IPS-18c (cell line): ENCODE measurements at regions not wholly inside any gene's neighbourhood (a gene's known extent, or its start where the extent isn't known, plus 50 kb on each side); places are given as distances from the start of the nearest gene placed in this dataset.
"Not testable (repeated sequence)": the region's sequence is repeated elsewhere in the genome, so short reads cannot be mapped to it uniquely, and the experiment has no call there.

ENCODE experiments used
- H3K4me3 ChIP-seq: 2 replicates; pipeline ENCODE4 v1.7.0; 2013; ENCODE audit warnings: low read depth, mild to moderate bottlenecking, low read length, moderate library complexity; ENCODE audit not compliant: insufficient read depth
- H3K9me3 ChIP-seq: one replicate; pipeline ENCODE4 v1.6.1; 2013; ENCODE audit warnings: mild to moderate bottlenecking, low read length, moderate library complexity; ENCODE audit not compliant: control insufficient read depth, insufficient read depth

GRCh38 chr20:25982701-25983100 lies 286.0 kb upstream of the ZNF337 start:
- not testable (repeated sequence) for H3K4me3 ChIP-seq, H3K9me3 ChIP-seq

- not testable (repeated sequence) for H3K4me3 ChIP-seq, H3K9me3 ChIP-seq
These were observed 282.0 kb upstream of the ZNF337 start for GRCh38 chr20:25978450-25979190.

- H3K9me3 ChIP-seq, H3K4me3 ChIP-seq: not testable (repeated sequence)
These were observed 279.2 kb upstream of the ZNF337 start for GRCh38 chr20:25975816-25976215.

DNA sequence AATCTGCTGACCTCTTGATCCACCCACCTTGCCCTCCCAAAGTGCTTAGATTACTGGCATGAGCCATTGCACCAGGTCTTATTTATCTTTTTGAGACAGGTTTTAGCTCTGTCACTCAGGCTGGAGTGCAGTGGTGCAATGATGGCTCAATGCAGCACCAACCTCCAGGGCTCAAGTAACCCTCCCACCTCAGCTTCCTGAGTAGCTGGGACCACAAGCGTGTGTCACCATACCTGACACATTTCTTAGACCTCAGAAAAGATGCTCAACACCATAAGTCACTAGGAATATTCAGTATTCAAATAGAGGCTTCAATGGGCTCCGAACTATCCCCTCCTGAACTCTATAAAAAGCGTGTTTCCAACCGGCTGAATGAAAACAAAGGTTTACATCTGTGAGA lies 268.6 kb upstream of the ZNF337 start:
- H3K9me3 ChIP-seq, H3K4me3 ChIP-seq: not testable (repeated sequence)

DNA sequence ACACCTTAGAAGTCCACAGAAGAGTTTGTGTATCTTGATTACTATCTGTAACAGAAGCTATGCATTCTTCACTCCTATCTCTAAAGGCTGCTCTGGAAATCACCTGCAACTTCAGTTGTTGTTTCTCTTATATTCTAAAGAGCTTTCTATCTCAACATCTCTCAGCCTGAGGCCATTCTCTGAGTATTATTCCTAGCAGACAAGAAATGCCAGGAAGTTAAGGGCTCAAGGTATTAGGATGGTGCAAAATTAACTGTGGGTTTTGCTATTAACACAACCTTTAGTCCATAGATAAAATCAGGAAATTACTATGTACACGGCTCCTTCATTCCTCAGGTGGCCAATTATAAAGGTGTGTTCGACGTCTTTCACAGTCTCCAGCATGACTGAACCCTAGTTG lies 257.2 kb upstream of the ZNF337 start:
- H3K4me3 ChIP-seq, H3K9me3 ChIP-seq: not testable (repeated sequence)

DNA sequence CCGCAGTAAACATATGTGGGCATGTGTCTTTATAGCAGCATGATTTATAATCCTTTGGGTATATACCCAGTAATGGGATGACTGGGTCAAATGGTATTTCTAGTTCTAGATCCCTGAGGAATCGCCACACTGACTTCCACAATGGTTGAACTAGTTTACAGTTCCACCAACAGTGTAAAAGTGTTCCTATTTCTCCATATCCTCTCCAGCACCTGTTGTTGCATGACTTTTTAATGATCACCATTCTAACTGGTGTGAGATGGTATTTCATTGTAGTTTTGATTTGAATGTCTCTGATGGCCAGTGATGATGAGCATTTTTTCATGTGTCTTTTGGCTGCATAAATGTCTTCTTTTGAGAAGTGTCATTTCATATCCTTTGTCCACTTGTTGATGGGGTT lies 238.6 kb upstream of the ZNF337 start:
- not testable (repeated sequence) for H3K9me3 ChIP-seq, H3K4me3 ChIP-seq

GRCh38 chr20:25932806-25933205 lies 236.2 kb upstream of the ZNF337 start:
- H3K4me3 ChIP-seq, result not testable (repeated sequence)

GRCh38 chr20:25932170-25932569 lies 235.5 kb upstream of the ZNF337 start:
- H3K4me3 ChIP-seq, H3K9me3 ChIP-seq: not testable (repeated sequence)

More at GRCh38 chr20:25932806-25933205, 236.2 kb upstream of the ZNF337 start:
- not testable (repeated sequence) for H3K9me3 ChIP-seq

DNA sequence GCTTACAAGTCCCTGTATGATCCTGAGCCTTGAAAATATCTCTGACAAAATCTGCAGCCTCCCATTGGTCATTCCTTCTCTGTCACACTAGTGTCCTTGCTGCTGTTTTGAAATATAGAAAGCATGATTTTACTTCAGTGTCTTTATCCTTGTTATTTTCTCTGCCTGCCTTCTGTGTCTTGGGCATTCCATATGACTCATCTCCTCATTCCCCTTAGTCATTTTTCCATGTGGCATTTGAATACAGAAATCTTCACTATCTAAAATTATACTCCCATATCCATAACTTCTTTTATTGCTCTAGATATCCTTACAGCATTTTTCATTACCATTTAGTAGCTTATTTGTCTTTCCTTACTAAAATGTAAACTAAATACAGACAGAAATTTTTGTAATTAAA lies 205.7 kb upstream of the ZNF337 start:
- not testable (repeated sequence) for H3K9me3 ChIP-seq

GRCh38 chr20:25898663-25899062 lies 202.0 kb upstream of the ZNF337 start:
- not testable (repeated sequence) for H3K4me3 ChIP-seq, H3K9me3 ChIP-seq

More for the DNA sequence above, 205.7 kb upstream of the ZNF337 start:
- H3K4me3 ChIP-seq, result not testable (repeated sequence)

DNA sequence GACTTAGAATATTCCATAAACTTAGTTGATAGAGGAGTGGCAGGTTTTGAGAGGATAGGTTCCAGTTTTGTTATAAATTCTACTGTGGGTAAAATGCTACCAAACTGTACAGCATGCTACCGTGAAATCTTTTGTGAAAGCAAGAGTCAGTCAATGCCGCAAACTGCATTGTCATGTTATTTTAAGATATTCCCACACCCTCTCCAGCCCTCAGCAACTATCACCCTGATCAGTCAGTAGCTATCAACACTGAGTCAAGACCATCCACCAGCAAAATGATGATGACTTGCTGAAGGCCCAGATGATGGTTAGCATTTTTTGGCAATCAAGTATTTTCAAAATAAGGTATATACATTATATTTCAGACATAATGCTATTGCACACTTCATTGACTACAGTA lies 182.4 kb upstream of the ZNF337 start:
- not testable (repeated sequence) for H3K4me3 ChIP-seq, H3K9me3 ChIP-seq

DNA sequence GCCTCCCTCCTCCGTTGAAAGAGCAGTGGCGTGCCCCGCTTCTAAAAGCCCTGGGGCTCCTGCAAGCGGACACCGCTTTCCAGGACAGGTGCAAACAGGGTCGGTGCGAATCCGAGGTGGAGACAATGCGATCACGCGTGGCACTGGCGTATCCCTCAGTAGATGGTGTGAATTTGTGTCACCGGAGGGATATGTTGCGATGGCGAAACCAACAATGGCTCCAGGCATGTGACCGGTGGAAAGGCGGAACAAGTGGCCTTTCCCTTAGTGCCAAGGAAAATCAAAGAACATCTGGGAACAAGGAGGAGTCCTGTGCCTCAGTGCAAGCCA lies 172.0 kb upstream of the ZNF337 start:
- H3K4me3 ChIP-seq, result peak overlapping the region; percentile 48
- not testable (repeated sequence) for H3K9me3 ChIP-seq

GRCh38 chr20:25867776-25868649 lies 171.4 kb upstream of the ZNF337 start:
- H3K4me3 ChIP-seq, result peak overlapping the region; percentile 48; the same call in 1 of the 2 replicates
- no peaks in the 10 kb centered on the region for H3K9me3 ChIP-seq

DNA sequence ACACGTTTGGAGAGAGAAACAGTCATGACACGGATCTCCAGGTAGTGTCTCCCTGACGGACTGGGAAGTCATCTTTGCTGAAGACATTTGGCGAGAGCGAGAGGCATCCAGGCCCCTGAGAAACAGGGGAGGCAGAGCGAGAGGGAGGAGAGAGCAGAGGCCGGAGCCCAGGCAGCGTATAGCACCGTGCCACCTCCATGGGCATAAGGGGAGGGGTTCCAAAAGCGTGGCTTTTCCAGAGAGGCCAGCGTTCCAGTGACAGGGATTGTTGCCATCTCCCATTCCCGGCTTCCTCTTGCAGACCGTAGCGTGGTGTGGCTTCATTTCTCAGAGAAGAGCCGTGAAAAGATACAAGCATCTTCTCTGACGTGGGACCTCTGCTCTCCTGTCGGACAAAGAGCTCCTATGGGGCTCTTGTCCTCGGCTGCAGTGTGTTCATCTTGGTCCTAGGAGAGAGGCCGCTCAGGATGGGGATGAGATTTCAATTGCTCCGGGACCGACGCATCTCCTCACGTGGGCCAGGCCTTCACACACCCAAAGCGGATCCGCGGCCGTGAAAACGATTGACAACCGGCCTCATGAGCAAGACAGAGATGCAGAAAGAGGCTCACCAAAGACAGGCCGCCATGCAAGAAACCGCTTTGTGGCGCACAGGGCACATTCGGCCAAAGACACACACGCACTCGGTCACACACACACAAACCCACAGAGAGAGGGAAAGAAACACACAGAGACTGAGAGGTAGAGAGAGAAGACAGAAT lies 170.5 kb upstream of the ZNF337 start:
- H3K9me3 ChIP-seq, H3K4me3 ChIP-seq: not testable (repeated sequence)

- H3K4me3 ChIP-seq, result peak overlapping the region; percentile 41
- no peaks in the 10 kb centered on the region for H3K9me3 ChIP-seq
These were observed 169.3 kb upstream of the ZNF337 start for GRCh38 chr20:25865715-25866656.

DNA sequence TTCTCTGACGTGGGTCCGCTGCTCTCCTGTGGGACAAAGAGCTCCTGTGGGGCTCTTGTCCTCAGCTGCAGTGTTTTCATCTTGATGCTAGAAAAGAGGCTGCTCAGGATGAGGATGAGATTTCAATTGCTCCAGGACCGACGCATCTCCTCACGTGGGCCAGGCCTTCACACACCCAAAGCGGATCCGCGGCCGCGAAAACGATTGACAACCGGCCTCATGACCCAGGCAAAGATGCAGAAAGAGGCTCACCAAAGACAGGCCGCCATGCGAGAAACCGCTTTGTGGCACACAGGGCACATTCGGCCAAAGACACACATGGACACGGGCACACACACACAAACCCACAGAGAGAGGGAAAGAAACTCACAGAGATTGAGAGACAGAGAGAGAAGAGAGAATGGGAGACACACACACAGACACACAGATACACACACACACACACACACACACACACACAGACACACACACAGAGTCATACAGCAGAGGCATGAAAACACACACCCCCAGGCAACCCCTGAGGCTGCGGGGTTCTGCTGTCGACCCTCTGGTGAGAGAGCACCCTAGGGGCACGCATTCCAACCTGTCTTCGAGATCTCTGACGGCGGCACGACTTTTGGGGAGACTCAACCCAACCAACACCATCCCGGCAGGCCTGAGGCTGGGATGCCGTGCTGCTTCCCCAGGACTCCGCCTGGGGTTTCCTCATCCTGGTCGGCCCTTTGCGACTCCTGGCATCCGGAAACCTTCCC lies 168.5 kb upstream of the ZNF337 start:
- not testable (repeated sequence) for H3K9me3 ChIP-seq
- H3K4me3 ChIP-seq, result peak overlapping the region; percentile 41
